ENCODE measurements at regions not wholly inside any gene's neighbourhood (a gene's known extent, or its start where the extent isn't known, plus 50 kb on each side); places are given as distances from the start of the nearest gene placed in this dataset.
A peak's percentile ranks its signal among the peaks of the same experiment; 100 is the strongest.

- peak overlapping the region; percentile 53 to 67 for H3K27ac ChIP-seq
- H3K4me1 ChIP-seq (replicated peaks), result no peaks in the 10 kb centered on the region
- H3K4me3 ChIP-seq, result peak overlapping the region; percentile 48 to 74
- H3K36me3 ChIP-seq, result no peaks in the 10 kb centered on the region
- WGBS, result 1% methylated on average over 31 of the region's 47 CpGs
- H3K9me3 ChIP-seq, result no peaks in the 10 kb centered on the region
- intact Hi-C loops (cut with DNase I), result loop anchor here (10.0 kb wide), 1 partner anchor 268 kb away; no protein-coding TSS in a partner anchor
- no peak for DNase-seq (ENCODE audit: low spot score)
- no peaks in the 10 kb centered on the region for H3K27me3 ChIP-seq (replicated peaks; ENCODE audit: insufficient read depth)
- TF ChIP-seq CTCF (IDR thresholded peaks at IDR 0.05), result no peak
These were observed 51.8 kb upstream of the H6PD start for GRCh38 chr1:9182784-9183257.

GRCh38 chr1:9183441-9183840 is 51.1 kb upstream of the H6PD start:
- 58% methylated on average over 24 of the region's 24 CpGs for WGBS
- Histone ChIP-seq H3K4me1 (replicated peaks) (no peaks in the 10 kb centered on the region), H3K4me3 (peak overlapping the region; percentile 48 to 74), H3K27ac (no peak overlapping the region), H3K27me3 (replicated peaks; ENCODE audit: insufficient read depth) (no peaks in the 10 kb centered on the region), H3K9me3 (no peaks in the 10 kb centered on the region), H3K36me3 (no peaks in the 10 kb centered on the region)
- DNase-seq (ENCODE audit: low spot score), result no peak
- TF ChIP-seq POLR2A (IDR thresholded peaks at IDR 0.05), result no peak
- TF ChIP-seq POLR2AphosphoS5 (IDR thresholded peaks at IDR 0.05), result no peak
- TF ChIP-seq CTCF (IDR thresholded peaks at IDR 0.05), result no peak
- intact Hi-C loops (cut with DNase I), result loop anchor here (10.0 kb wide), 1 partner anchor 269 kb away; no protein-coding TSS in a partner anchor

- TF ChIP-seq POLR2A (IDR thresholded peaks at IDR 0.05), result no peak
- TF ChIP-seq POLR2AphosphoS5 (IDR thresholded peaks at IDR 0.05), result no peak
- TF ChIP-seq CTCF (IDR thresholded peaks at IDR 0.05), result no peak
- H3K9me3 ChIP-seq, result no peaks in the 10 kb centered on the region
- H3K36me3 ChIP-seq, result no peaks in the 10 kb centered on the region
- no peaks in the 10 kb centered on the region for H3K27me3 ChIP-seq (replicated peaks; ENCODE audit: insufficient read depth)
- DNase-seq (ENCODE audit: low spot score), result no peak
- no peak overlapping the region for H3K27ac ChIP-seq
- H3K4me1 ChIP-seq (replicated peaks), result no peaks in the 10 kb centered on the region
- 70% methylated on average over 4 of the region's 4 CpGs for WGBS
- intact Hi-C loops (cut with DNase I), result loop anchor here (10.0 kb wide), 1 partner anchor 269 kb away; no protein-coding TSS in a partner anchor
- no peak overlapping the region for H3K4me3 ChIP-seq
These were observed 50.7 kb upstream of the H6PD start for GRCh38 chr1:9183898-9184297.

GRCh38 chr1:9184749-9185148 is 49.8 kb upstream of the H6PD start:
- Histone ChIP-seq H3K36me3 (no peaks in the 10 kb centered on the region), H3K9me3 (no peaks in the 10 kb centered on the region), H3K4me1 (replicated peaks) (no peaks in the 10 kb centered on the region), H3K4me3 (no peak overlapping the region), H3K27ac (no peak overlapping the region), H3K27me3 (replicated peaks; ENCODE audit: insufficient read depth) (no peaks in the 10 kb centered on the region)
- intact Hi-C loops (cut with DNase I), result loop anchor here (10.0 kb wide), 1 partner anchor 270 kb away; no protein-coding TSS in a partner anchor
- DNase-seq (ENCODE audit: low spot score), result no peak
- TF ChIP-seq POLR2A (IDR thresholded peaks at IDR 0.05) (no peak), CTCF (IDR thresholded peaks at IDR 0.05) (no peak), POLR2AphosphoS5 (IDR thresholded peaks at IDR 0.05) (no peak)
- 93% methylated on average over 8 of the region's 8 CpGs for WGBS
